NOMO-1 (cell line): ENCODE measurements at regions not wholly inside any gene's neighbourhood (a gene's known extent, or its start where the extent isn't known, plus 50 kb on each side); places are given as distances from the start of the nearest gene placed in this dataset.

Source experiments
- DNase-seq, 2 experiments: peaks; one replicate each; lab custom pipeline; 2025; ENCODE audit not compliant: unreplicated experiment in 2 of 2; lab: John Stamatoyannopoulos, UW

DNA sequence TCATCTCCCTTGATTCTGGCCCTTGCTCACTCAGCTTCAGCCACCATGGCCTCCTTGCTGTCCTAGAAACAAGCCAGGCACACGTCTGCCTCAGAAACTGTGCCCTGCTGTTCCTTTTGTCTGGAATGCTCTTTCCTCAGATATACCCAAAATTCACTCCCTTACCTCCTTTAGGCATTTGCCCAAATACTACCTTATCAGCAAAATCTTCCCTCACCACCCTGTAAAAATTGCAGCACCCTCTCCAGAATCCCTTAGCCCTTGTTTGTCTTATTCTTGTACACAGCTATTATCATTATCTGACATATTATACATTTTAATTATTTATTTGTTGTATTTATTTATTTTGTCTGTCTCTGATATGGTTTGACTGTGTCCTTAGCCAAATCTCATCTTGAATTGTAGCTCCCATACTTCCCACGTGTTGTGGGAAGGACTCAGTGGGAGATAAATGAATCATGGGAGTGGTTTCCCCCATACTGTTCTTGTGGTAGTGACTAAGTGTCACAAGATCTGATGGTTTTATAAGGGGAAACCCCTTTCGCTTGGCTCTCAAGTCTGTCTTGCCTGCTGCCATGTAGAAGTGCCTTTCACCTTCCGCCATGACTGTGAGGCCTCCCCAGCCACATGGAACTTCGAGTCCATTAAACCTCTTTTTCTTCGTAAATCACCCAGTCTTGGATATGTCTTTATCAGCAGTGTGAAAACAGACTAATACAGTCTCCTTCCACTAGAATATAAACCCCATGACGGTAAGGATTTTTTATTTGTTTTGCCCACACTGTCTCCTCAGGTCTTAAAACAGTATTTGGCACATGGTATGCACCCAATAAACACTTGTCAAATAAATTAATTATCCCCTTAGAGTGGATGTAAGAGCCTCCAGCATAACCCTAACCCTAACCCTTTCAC lies 60.0 kb upstream of the STT3B start:
- no peak for DNase-seq

DNA sequence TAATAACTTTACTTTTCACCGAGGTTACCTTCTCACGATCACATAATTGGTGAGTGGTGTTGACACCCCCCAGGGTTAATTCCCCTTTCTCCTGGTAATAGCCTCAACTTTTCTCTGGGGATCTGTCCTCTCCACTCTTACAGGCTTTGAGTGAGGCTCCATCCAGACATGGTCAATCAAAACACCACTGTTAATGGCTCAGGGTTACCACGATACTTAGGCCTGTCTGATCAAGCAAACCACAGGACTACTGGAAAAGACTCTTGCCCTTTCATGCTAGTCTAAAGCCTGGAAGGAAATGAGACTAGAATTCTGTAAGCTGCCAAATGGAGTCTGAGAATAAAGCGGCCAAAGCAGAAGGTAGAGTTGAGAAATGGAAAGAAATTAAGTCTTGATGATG lies 56.5 kb upstream of the STT3B start:
- DNase-seq = peak; percentile 9 to 35

DNA sequence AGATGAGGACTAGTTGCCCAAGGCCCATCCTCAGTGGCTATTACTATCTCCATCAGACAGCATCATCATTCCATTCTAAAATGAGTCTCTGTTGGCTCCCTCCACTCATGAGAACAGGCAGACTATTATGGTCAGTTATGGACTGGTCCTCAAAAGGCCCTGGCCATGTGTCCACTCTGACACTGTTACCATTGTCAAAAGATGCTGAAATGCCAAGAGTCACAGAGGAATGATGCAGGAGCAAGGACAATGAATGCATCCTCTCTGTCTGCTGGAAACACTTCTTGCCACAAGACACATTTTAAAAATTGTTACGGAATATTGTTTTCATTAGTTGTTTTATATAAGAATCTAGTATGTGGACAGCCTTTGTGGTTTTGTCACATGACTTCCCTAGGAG lies 53.3 kb upstream of the STT3B start:
- no peak for DNase-seq

DNA sequence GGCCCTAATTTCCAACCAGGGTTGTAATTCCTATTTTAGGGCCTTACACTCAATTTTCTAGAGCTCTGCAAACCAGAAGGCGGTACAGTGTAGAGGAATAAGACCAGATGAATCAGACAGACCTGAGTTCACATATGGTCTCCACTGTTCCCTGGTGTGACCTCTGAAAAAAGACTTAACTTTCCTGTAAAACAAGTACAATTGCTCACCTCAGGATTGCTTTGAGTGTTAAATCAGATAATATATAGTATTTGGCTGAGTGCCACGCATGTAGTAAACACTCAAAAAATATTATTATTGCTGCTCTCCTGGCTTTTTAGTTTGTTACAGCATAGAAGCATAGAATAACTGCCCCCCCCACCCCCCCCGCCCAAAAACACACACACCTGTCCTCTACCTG lies 51.0 kb upstream of the STT3B start:
- DNase-seq = no peak

DNA sequence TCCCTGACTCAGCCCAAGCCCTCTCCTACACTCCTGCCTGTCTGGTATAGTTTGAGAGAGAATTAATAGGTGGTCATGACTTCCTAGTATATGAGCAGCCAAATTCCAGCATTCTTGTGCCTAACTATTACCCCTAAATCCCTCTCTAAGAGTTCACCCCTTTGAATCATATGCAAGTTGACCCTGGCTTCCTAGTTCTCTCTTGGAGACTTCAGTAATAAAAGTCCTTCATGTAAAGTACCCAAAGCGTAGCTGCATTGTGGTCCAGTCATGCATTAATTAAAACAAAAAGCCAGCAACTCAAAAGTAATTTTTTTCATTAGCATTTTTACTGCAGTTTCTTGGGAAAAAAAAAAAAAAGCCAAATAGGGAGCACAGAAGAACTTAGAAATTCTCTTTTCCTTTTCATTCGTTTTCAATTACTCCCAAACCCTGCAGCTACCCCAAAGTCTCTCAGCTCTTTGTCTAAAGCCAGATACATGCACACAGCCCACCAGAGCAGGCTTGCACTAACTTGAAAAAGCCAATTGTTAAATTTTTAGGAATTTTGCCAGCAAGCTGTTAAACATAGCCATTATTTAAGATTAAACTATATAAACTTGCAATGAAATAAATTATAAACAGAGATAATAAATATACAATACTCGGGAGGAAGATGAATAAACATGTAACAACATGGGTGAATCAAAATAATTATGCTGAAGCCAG lies 50.1 kb upstream of the STT3B start:
- no peak for DNase-seq
